Daoy (cell line): ENCODE measurements at regions not wholly inside any gene's neighbourhood (a gene's known extent, or its start where the extent isn't known, plus 50 kb on each side); places are given as distances from the start of the nearest gene placed in this dataset.

Experiments used
- DNase-seq: peaks from one replicate; pipeline ENCODE4 v3.0.0-alpha.2; 2015; ENCODE audit warnings: low read depth

- DNase-seq = no peak
Observed at GRCh38 chr17:31588034-31588433, 196.6 kb downstream of the RAB11FIP4 start.
